Panc1 (cell line): ENCODE measurements at regions not wholly inside any gene's neighbourhood (a gene's known extent, or its start where the extent isn't known, plus 50 kb on each side); places are given as distances from the start of the nearest gene placed in this dataset.

ENCODE experiments used
- ATAC-seq: fragments of 200-7000 bp; cut with Tn5 transposase; 2 replicates; pipeline ENCODE4 v1.9.1; 2020; ENCODE audit warnings: mild to moderate bottlenecking, moderate library complexity
- BruUV-seq: library from RNA; stranded (reverse); fragments of 400-500 nt; replicated peaks from 2 replicates; lab custom pipeline; 2021; lab: Mats Ljungman, UMichigan
- CTCF ChIA-PET: fragments of 300-600 bp; sonication (Branson Sonifier 250); formaldehyde crosslinking; loops from one replicate; lab custom pipeline; 2022; ENCODE audit warnings: antibody characterized with exemption; lab: Charles Lee
- POLR2A ChIA-PET: fragments of 300-600 bp; sonication (Branson Sonifier 250); formaldehyde crosslinking; loops from one replicate; lab custom pipeline; 2022; ENCODE audit warnings: antibody characterized with exemption; lab: Charles Lee
- DNase-seq: peaks from one replicate; pipeline ENCODE4 v3.0.0-alpha.2; 2010; ENCODE audit warnings: low read depth, low spot score
- H3K27ac ChIP-seq: 2 replicates; pipeline ENCODE4 v1.5.1; 2011; ENCODE audit warnings: mild to moderate bottlenecking, low read length, inconsistent platforms
- H3K27me3 ChIP-seq: fragments of 200-500 bp; sonication (Bioruptor generic); 2 replicates; pipeline ENCODE4 v1.6.0; 2014; ENCODE audit warnings: low read length, inconsistent platforms; ENCODE audit not compliant: control insufficient read depth, insufficient read depth
- H3K36me3 ChIP-seq: fragments of 200-500 bp; sonication (Bioruptor generic); 2 replicates; pipeline ENCODE4 v1.5.1; 2014; ENCODE audit warnings: inconsistent platforms, mild to moderate bottlenecking, low read length, moderate library complexity; ENCODE audit not compliant: control insufficient read depth, insufficient read depth
- H3K4me1 ChIP-seq: 2 replicates; pipeline ENCODE4 v1.5.1; 2011; ENCODE audit warnings: inconsistent platforms, mild to moderate bottlenecking, low read length, moderate library complexity; ENCODE audit not compliant: control insufficient read depth, insufficient read depth
- H3K4me3 ChIP-seq, 2 experiments: 2 replicates each; pipeline ENCODE4 v1.5.1; 2011 to 2012; ENCODE audit warnings: low read depth in 2 of 2, low read length in 2 of 2, mild to moderate bottlenecking in 2 of 2, inconsistent platforms in 1 of 2, moderate library complexity in 1 of 2
- H3K9me3 ChIP-seq: fragments of 200-500 bp; sonication (Bioruptor generic); 2 replicates; pipeline ENCODE4 v1.5.1; 2014; ENCODE audit warnings: low read depth, mild to moderate bottlenecking, inconsistent platforms, low read length, moderate library complexity; ENCODE audit not compliant: control insufficient read depth, insufficient read depth
- CTCF ChIP-seq: fragments of 450-650 bp; IDR thresholded peaks from 2 replicates; pipeline ENCODE4 v1.5.1; 2017; ENCODE audit warnings: mild to moderate bottlenecking
- POLR2AphosphoS5 ChIP-seq: IDR thresholded peaks from 2 replicates; pipeline ENCODE4 v1.6.1; 2012; ENCODE audit warnings: mild to moderate bottlenecking, low read depth, low read length, moderate library complexity
- REST ChIP-seq, 2 experiments: IDR thresholded peaks; 2 replicates each; pipeline ENCODE4 v1.6.1; 2011 to 2012; ENCODE audit warnings: low read depth in 2 of 2, control low read depth in 1 of 2, low read length in 1 of 2, mild to moderate bottlenecking in 1 of 2, moderate library complexity in 1 of 2; ENCODE audit not compliant: insufficient read depth in 1 of 2
- SIN3A ChIP-seq: IDR thresholded peaks from 2 replicates; pipeline ENCODE4 v1.6.1; 2012; ENCODE audit warnings: low read depth, mild to moderate bottlenecking, low read length, moderate library complexity, borderline replicate concordance; ENCODE audit not compliant: insufficient read depth
- TCF7L2 ChIP-seq: IDR thresholded peaks from 2 replicates; pipeline ENCODE4 v1.6.1; 2011; ENCODE audit warnings: mild to moderate bottlenecking, low read depth, low read length, inconsistent platforms
- in situ Hi-C: cut with HindIII; loops from 2 replicates; pipeline ENCODE4 v1.10.0; 2016; ENCODE audit warnings: low sequenced_read_pairs, low pct_unique_long_range_greater_than_20kb
- intact Hi-C: fragments of 100-400 bp; cut with micrococcal nuclease; formaldehyde crosslinking; loops from one replicate; pipeline ENCODE4 v1.10.0; 2022; ENCODE audit not compliant: unreplicated experiment

GRCh38 chr1:97013941-97014340 lies 292.4 kb downstream of the PTBP2 start:
- ChIA-PET POLR2A (no interaction called here), CTCF (no interaction called here)
- ATAC-seq, result no peak
- Histone ChIP-seq H3K27me3 (no peaks in the 10 kb centered on the region), H3K27ac (no peak overlapping the region), H3K9me3 (no peaks in the 10 kb centered on the region), H3K4me1 (no peaks in the 10 kb centered on the region), H3K4me3 (no peak overlapping the region), H3K36me3 (no peaks in the 10 kb centered on the region)
- in situ Hi-C loops (no loop called here), intact Hi-C loops (no loop called here)
- no TSS peak for BruUV-seq
- DNase-seq, result no peak
- no peak for TF ChIP-seq TCF7L2
- no peak for TF ChIP-seq SIN3A
- no peak for TF ChIP-seq REST (IDR thresholded peaks at IDR 0.05; ENCODE audit: insufficient read depth in 1 of 2, low read depth in 2 of 2, low read length in 1 of 2)
- TF ChIP-seq CTCF, result no peak
- TF ChIP-seq POLR2AphosphoS5, result no peak

GRCh38 chr1:97014426-97014825 lies 292.8 kb downstream of the PTBP2 start:
- CTCF ChIA-PET, result no interaction called here
- in situ Hi-C loops (no loop called here), intact Hi-C loops (no loop called here)
- H3K27ac ChIP-seq, result no peak overlapping the region
- H3K36me3 ChIP-seq, result no peaks in the 10 kb centered on the region
- no peak for DNase-seq
- BruUV-seq, result no TSS peak
- no peaks in the 10 kb centered on the region for H3K9me3 ChIP-seq
- H3K27me3 ChIP-seq, result no peaks in the 10 kb centered on the region
- no peaks in the 10 kb centered on the region for H3K4me1 ChIP-seq
- TF ChIP-seq TCF7L2 (no peak), REST (IDR thresholded peaks at IDR 0.05; ENCODE audit: insufficient read depth in 1 of 2, low read depth in 2 of 2, low read length in 1 of 2) (no peak), SIN3A (no peak), CTCF (no peak), POLR2AphosphoS5 (no peak)
- POLR2A ChIA-PET, result no interaction called here
- no peak overlapping the region for H3K4me3 ChIP-seq
- no peak for ATAC-seq
